ENCODE measurements at regions not wholly inside any gene's neighbourhood (a gene's known extent, or its start where the extent isn't known, plus 50 kb on each side); places are given as distances from the start of the nearest gene placed in this dataset.
A peak's percentile ranks its signal among the peaks of the same experiment; 100 is the strongest.

DNA sequence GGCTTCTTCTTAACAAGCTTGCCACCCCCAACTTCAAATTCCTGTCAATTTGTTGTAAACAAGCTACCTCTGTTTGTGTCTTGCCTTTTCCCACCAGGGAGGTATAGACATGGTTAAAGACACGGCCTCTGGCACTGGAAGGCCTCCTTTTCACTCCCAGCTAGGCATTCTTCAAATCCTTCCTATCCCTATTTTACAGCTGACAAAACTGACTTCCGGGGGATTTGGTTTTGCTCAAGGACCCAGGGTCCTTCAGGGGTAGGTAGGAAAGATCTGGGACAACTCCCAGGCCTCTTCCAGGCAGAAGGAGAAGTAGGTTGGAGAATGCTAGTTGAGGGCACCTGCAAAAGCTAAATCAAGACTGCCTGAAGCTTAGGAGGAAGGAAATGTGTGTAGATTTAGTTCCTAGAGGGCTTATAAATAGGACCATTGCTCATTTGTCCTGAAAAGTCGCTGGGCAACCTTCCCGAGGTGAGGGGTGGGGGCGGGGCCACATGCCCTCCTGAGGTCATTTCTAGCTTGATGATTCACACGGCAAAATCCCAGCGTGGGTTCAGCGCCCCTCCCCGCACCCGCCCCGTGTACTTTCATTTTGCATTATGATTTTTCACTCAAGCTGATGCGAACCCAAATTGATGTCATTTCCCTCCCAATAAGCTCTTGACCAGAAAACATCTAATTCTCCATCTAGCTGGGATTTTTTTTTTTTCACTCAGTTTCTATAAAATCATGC, 365.5 kb downstream of the SHQ1 start:
- H3K27ac ChIP-seq (ENCODE audit: low read depth, low read length), result peak overlapping the region; percentile 28
- no peaks in the 10 kb centered on the region for H3K36me3 Mint-ChIP-seq
- POLR2A ChIA-PET (ENCODE audit: partially characterized antibody), result interaction anchor here (0.6 to 1.6 kb wide), 3 partner anchors 35 to 337 kb away, joined by 3 to 4 read pairs (median 3); no protein-coding TSS in a partner anchor

DNA sequence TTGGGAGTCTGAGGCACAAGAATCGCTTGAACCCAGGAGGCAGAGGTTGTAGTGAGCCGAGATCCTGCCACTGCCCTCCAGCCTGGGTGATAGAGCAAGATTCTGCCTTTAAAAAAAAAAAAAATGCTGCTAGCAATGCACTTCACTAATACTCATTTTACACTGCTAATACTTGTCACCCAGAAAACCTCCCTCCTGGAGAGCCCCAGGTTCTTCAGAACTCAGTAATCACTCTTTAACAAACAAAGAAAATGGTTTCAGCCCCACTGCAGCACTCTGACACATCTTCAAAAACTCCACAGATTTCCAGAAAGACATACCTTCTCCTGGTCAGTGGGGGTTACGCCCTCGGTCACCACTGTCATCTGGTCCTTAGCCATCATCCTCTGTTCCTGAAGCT, 366.7 kb downstream of the SHQ1 start:
- H3K36me3 ChIP-seq (ENCODE audit: insufficient read depth, low read length), result no peaks in the 10 kb centered on the region
- Mint-ChIP-seq H3K4me1 (peaks cover 4 to 11% (median 9%) of the 10 kb centered on the region in 4 donors), H3K4me3 (peak overlapping the region in 4 of 8 donors; percentile 7 to 62 (median 32)), H3K9me3 (peaks cover 0 to 2% (median 0%) of the 10 kb centered on the region in 8 donors), H3K27me3 (no peaks in the 10 kb centered on the region), H3K36me3 (no peaks in the 10 kb centered on the region), H3K27ac (peak overlapping the region in 1 of 7 donors; percentile 53)
- intact Hi-C loops (cut with micrococcal nuclease), result no loop called here
- H3K4me1 ChIP-seq (ENCODE audit: insufficient read depth, low read length), result peaks cover 7% of the 10 kb centered on the region
- no peak for DNase-seq
- H3K27ac ChIP-seq (ENCODE audit: low read depth, low read length), result no peak overlapping the region
- no peaks in the 10 kb centered on the region for H3K27me3 ChIP-seq (ENCODE audit: insufficient read depth, low read length)
- no peak overlapping the region for H3K4me3 ChIP-seq (ENCODE audit: low read length in 2 of 2)
- CTCF ChIA-PET (ENCODE audit: partially characterized antibody), result interaction anchor here (1.6 kb wide), 1 partner anchor 12 kb away, joined by 5 read pairs; no protein-coding TSS in a partner anchor
- no peaks in the 10 kb centered on the region for H3K9me3 ChIP-seq (ENCODE audit: control insufficient read depth in 1 of 2, low read length in 2 of 2)
- POLR2A ChIA-PET (ENCODE audit: partially characterized antibody), result no interaction called here

More for the DNA sequence above, 365.5 kb downstream of the SHQ1 start:
- DNase-seq, result peak; percentile 16 to 66 (median 24)
- Mint-ChIP-seq H3K4me3 (peak overlapping the region; percentile 82 to 94 (median 86)), H3K9me3 (peaks cover 0 to 2% (median 0%) of the 10 kb centered on the region in 8 donors), H3K27me3 (no peaks in the 10 kb centered on the region), H3K27ac (peak overlapping the region in 5 of 7 donors; percentile 15 to 91 (median 82)), H3K4me1 (peaks cover 4 to 11% (median 10%) of the 10 kb centered on the region in 4 donors)
- no peaks in the 10 kb centered on the region for H3K36me3 ChIP-seq (ENCODE audit: insufficient read depth, low read length)
- peaks cover 7% of the 10 kb centered on the region for H3K4me1 ChIP-seq (ENCODE audit: insufficient read depth, low read length)
- no peaks in the 10 kb centered on the region for H3K27me3 ChIP-seq (ENCODE audit: insufficient read depth, low read length)
- no peaks in the 10 kb centered on the region for H3K9me3 ChIP-seq (ENCODE audit: control insufficient read depth in 1 of 2, low read length in 2 of 2)
- peak overlapping the region; percentile 4 to 44 for H3K4me3 ChIP-seq (ENCODE audit: low read length in 2 of 2)
- CTCF ChIA-PET (ENCODE audit: partially characterized antibody), result interaction anchor here (0.7 to 1.6 kb wide), 5 partner anchors 11 to 340 kb away, joined by 3 to 5 read pairs (median 3); no protein-coding TSS in a partner anchor
- intact Hi-C loops (cut with micrococcal nuclease), result no loop called here

DNA sequence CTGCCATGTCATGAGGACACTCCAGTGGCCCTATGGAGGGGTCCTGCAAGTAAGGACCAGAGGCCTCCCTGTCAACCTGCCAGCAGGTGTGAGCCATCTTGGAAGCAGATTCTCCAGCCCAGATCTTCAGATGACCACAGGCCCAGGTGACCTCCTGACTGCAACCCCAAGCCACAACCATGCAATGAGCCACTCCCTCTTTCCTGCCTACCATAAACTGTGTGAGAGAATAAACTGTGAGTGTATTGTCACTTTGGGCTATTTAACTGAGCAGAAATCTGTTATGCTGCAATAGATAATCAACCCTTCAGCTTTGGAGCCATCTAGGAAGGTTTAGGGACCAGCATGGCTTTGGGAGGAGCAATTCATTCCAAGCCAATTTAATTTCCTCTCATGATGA, 367.9 kb downstream of the SHQ1 start:
- Histone ChIP-seq H3K9me3 (ENCODE audit: control insufficient read depth in 1 of 2, low read length in 2 of 2) (no peaks in the 10 kb centered on the region), H3K4me3 (ENCODE audit: low read length in 2 of 2) (no peak overlapping the region), H3K4me1 (ENCODE audit: insufficient read depth, low read length) (peaks cover 7% of the 10 kb centered on the region), H3K36me3 (ENCODE audit: insufficient read depth, low read length) (no peaks in the 10 kb centered on the region), H3K27me3 (ENCODE audit: insufficient read depth, low read length) (no peaks in the 10 kb centered on the region), H3K27ac (ENCODE audit: low read depth, low read length) (no peak overlapping the region)
- intact Hi-C loops (cut with micrococcal nuclease), result no loop called here
- no peaks in the 10 kb centered on the region for H3K9me3 Mint-ChIP-seq
- no peaks in the 10 kb centered on the region for H3K27me3 Mint-ChIP-seq
- peaks cover 4 to 11% (median 9%) of the 10 kb centered on the region in 4 donors for H3K4me1 Mint-ChIP-seq
- no peak overlapping the region for H3K27ac Mint-ChIP-seq
- H3K36me3 Mint-ChIP-seq, result no peaks in the 10 kb centered on the region
- DNase-seq, result no peak
- CTCF ChIA-PET (ENCODE audit: partially characterized antibody), result no interaction called here
- POLR2A ChIA-PET (ENCODE audit: partially characterized antibody), result no interaction called here
- peak overlapping the region in 1 of 8 donors; percentile 49 for H3K4me3 Mint-ChIP-seq

DNA sequence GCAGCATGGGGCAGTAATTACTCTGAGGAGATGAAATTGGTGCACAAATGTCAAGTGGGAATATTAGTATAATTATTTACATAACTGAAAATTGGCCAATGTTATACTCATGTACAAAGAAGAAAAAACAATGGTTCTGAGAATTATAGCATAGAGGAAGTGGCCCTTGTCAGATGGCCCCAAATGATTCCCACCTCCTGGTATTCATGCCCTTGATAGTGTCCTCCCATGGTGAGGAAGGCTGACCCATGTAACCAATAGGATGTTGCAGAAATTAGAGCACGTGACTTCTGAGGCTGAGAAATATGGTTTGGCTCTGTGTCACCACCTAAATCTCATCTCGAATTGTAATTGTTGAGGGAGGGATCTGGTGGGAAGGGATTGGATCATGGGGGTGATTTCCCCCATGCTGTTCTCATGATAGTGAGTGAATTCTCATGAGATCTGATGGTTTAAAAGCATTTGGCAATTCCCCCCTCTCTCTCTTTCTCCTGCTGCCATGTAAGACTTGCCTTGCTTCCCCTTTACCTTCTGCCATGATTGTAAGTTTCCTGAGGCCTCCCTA, 368.5 kb downstream of the SHQ1 start:
- Mint-ChIP-seq H3K27me3 (no peaks in the 10 kb centered on the region), H3K36me3 (no peaks in the 10 kb centered on the region), H3K9me3 (no peaks in the 10 kb centered on the region), H3K27ac (no peak overlapping the region), H3K4me3 (no peak overlapping the region), H3K4me1 (peaks cover 4 to 11% (median 9%) of the 10 kb centered on the region in 4 donors)
- H3K4me3 ChIP-seq (ENCODE audit: low read length in 2 of 2), result no peak overlapping the region
- no peaks in the 10 kb centered on the region for H3K27me3 ChIP-seq (ENCODE audit: insufficient read depth, low read length)
- ChIA-PET POLR2A (ENCODE audit: partially characterized antibody) (interaction anchor here (1.0 kb wide), 1 partner anchor 13 kb away, joined by 3 read pairs; no protein-coding TSS in a partner anchor), CTCF (ENCODE audit: partially characterized antibody) (no interaction called here)
- DNase-seq, result no peak
- no peaks in the 10 kb centered on the region for H3K36me3 ChIP-seq (ENCODE audit: insufficient read depth, low read length)
- intact Hi-C loops (cut with micrococcal nuclease), result no loop called here
- no peak overlapping the region for H3K27ac ChIP-seq (ENCODE audit: low read depth, low read length)
- no peaks in the 10 kb centered on the region for H3K9me3 ChIP-seq (ENCODE audit: control insufficient read depth in 1 of 2, low read length in 2 of 2)
- H3K4me1 ChIP-seq (ENCODE audit: insufficient read depth, low read length), result peaks cover 7% of the 10 kb centered on the region

DNA sequence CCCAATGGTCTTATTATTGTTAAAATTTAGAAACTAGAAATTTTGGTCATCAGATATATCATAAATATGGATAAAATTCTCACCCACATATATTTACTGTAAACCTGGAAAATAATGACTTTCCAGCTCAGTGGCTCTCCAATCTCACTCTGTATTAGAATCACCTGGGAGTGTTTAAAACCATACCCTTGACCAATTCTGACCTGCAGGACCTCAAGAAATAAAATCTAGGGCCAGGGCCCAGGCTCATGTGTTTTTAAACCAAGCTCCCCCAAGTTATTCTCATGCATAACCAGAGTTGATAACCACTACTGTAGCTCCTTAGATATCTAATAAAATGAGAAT, 372.1 kb downstream of the SHQ1 start:
- ChIA-PET CTCF (ENCODE audit: partially characterized antibody) (interaction anchor here (1.2 kb wide), 1 partner anchor 9 kb away, joined by 3 read pairs; no protein-coding TSS in a partner anchor), POLR2A (ENCODE audit: partially characterized antibody) (no interaction called here)
- Histone ChIP-seq H3K36me3 (ENCODE audit: insufficient read depth, low read length) (no peaks in the 10 kb centered on the region), H3K27me3 (ENCODE audit: insufficient read depth, low read length) (no peaks in the 10 kb centered on the region), H3K9me3 (ENCODE audit: control insufficient read depth in 1 of 2, low read length in 2 of 2) (no peaks in the 10 kb centered on the region), H3K4me3 (ENCODE audit: low read length in 2 of 2) (no peak overlapping the region), H3K4me1 (ENCODE audit: insufficient read depth, low read length) (no peaks in the 10 kb centered on the region), H3K27ac (ENCODE audit: low read depth, low read length) (no peak overlapping the region)
- no peak overlapping the region for H3K4me3 Mint-ChIP-seq
- peaks cover 0 to 2% (median 0%) of the 10 kb centered on the region in 8 donors for H3K9me3 Mint-ChIP-seq
- H3K27ac Mint-ChIP-seq, result no peak overlapping the region
- DNase-seq, result no peak
- peaks cover 1 to 3% of the 10 kb centered on the region in 2 donors for H3K27me3 Mint-ChIP-seq
- H3K4me1 Mint-ChIP-seq, result peaks cover 0 to 3% (median 2%) of the 10 kb centered on the region in 4 donors
- intact Hi-C loops (cut with micrococcal nuclease), result no loop called here
- H3K36me3 Mint-ChIP-seq, result no peaks in the 10 kb centered on the region

DNA sequence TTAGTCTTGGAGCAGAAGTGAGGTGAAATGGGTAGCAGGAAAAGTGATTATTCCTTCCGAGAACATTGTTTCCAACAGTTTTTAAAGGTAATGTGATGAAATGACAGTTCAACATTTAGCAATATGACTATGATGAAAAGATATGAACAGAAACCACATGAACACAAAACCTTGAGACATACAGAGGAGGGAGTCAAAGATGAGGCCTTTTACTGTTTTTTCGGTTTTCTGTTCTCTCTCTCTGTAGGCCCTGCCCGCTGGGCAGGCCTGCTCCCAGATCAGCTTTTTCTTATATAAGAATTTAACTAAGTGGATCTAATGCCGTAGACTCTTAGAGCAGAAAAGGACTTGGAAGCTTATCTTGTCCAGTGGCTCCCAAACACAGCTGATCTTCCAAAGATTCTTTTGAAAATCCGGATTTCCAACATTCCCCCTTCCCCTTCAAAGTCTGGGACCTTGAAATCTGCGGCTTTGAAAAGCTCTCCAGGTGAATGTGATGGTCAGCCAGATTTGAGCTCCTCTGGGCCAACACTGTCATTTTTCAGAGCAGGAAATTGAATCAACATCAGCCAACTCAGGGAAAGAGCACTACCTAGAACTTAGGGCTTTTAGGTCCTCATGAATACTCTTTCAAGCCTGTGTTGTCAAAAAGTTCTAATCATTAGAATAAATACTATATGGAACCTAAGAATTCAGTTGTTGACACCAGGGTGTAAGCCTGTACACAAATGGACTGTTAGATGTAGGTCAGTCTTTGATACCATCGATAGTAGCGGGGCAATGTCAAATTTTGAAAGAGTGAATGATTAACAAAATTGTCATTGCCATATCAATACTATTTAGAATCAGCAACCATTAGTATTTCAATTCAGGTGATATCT, 372.7 kb downstream of the SHQ1 start:
- H3K27ac ChIP-seq (ENCODE audit: low read depth, low read length), result no peak overlapping the region
- Mint-ChIP-seq H3K36me3 (no peaks in the 10 kb centered on the region), H3K27ac (no peak overlapping the region), H3K4me3 (no peak overlapping the region), H3K9me3 (peaks cover 0 to 2% (median 0%) of the 10 kb centered on the region in 8 donors), H3K27me3 (peaks cover 1 to 3% of the 10 kb centered on the region in 2 donors), H3K4me1 (peaks cover 0 to 3% (median 2%) of the 10 kb centered on the region in 4 donors)
- POLR2A ChIA-PET (ENCODE audit: partially characterized antibody), result no interaction called here
- no peaks in the 10 kb centered on the region for H3K9me3 ChIP-seq (ENCODE audit: control insufficient read depth in 1 of 2, low read length in 2 of 2)
- no peak for DNase-seq
- no peaks in the 10 kb centered on the region for H3K27me3 ChIP-seq (ENCODE audit: insufficient read depth, low read length)
- H3K4me3 ChIP-seq (ENCODE audit: low read length in 2 of 2), result no peak overlapping the region
- intact Hi-C loops (cut with micrococcal nuclease), result no loop called here
- CTCF ChIA-PET (ENCODE audit: partially characterized antibody), result interaction anchor here (1.2 kb wide), 1 partner anchor 8 kb away, joined by 3 read pairs; no protein-coding TSS in a partner anchor
- H3K36me3 ChIP-seq (ENCODE audit: insufficient read depth, low read length), result no peaks in the 10 kb centered on the region
- no peaks in the 10 kb centered on the region for H3K4me1 ChIP-seq (ENCODE audit: insufficient read depth, low read length)

DNA sequence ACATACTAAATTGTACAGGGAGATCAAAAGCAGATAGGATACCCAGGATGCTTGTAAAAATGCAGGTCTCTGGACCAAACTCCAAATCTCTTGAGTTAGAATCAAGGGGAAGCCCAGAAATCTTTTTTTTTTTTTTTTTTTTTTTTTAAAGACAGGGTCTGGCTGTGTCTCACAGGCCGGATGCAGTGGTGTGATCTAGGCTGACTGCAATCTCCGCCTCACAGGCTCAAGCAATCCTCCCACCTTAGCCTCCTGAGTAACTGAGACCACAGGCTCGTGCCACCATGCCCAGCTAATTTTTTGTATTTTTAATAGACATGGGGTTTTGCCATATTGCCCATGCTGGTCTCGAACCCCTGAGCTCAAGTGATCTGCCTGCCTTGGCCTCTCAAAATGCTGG, 373.5 kb downstream of the SHQ1 start:
- no peaks in the 10 kb centered on the region for H3K27me3 ChIP-seq (ENCODE audit: insufficient read depth, low read length)
- CTCF ChIA-PET (ENCODE audit: partially characterized antibody), result no interaction called here
- H3K9me3 ChIP-seq (ENCODE audit: control insufficient read depth in 1 of 2, low read length in 2 of 2), result no peaks in the 10 kb centered on the region
- H3K9me3 Mint-ChIP-seq, result peaks cover 0 to 2% (median 0%) of the 10 kb centered on the region in 8 donors
- peaks cover 1 to 3% of the 10 kb centered on the region in 2 donors for H3K27me3 Mint-ChIP-seq
- no peaks in the 10 kb centered on the region for H3K4me1 ChIP-seq (ENCODE audit: insufficient read depth, low read length)
- no peaks in the 10 kb centered on the region for H3K36me3 Mint-ChIP-seq
- H3K27ac Mint-ChIP-seq, result no peak overlapping the region
- no peak overlapping the region for H3K4me3 Mint-ChIP-seq
- no peak overlapping the region for H3K4me3 ChIP-seq (ENCODE audit: low read length in 2 of 2)
- peaks cover 0 to 3% (median 2%) of the 10 kb centered on the region in 4 donors for H3K4me1 Mint-ChIP-seq
- H3K36me3 ChIP-seq (ENCODE audit: insufficient read depth, low read length), result no peaks in the 10 kb centered on the region
- no peak for DNase-seq
- intact Hi-C loops (cut with micrococcal nuclease), result no loop called here
- H3K27ac ChIP-seq (ENCODE audit: low read depth, low read length), result no peak overlapping the region
- POLR2A ChIA-PET (ENCODE audit: partially characterized antibody), result no interaction called here

Measured in CD4-positive, alpha-beta memory T cell (primary cell).